ENCODE measurements at regions not wholly inside any gene's neighbourhood (a gene's known extent, or its start where the extent isn't known, plus 50 kb on each side); places are given as distances from the start of the nearest gene placed in this dataset.

DNA sequence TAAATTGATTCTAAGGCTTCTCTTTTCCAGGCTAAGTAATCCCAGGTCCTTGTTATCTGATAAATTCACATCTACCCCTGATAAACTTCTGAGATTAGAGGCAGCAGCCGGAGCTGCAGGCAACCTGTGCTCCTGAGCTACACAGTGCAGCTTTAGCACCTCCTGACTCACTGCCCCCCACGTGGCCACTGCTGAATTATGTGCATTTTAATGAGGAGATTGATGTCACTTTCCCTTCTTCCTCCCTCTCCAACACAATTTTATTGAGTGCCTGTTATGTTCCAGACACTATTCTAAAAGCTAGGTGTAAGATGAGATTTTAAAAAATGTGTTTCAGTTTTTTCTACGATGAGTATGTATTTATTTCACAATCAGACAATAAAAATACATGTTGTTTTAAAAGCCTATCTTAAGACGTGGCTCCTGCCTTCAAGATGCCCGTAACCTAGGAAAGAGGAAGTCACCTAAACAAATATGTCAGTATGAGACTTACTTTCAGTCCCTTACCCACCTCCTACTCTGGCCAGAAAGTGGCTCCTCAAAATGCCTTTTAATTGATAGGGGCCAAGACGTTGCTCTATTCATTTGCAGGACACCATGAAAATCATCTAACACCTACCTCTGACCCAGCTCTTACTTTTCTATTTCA, 161.5 kb upstream of the PFN2 start:
- H3K79me1 ChIP-seq (ENCODE audit: insufficient read depth, low read depth, low read length, poor library complexity, severe bottlenecking) = no peaks in the 10 kb centered on the region
- H3K27ac ChIP-seq (ENCODE audit: insufficient read length, low read depth, low read length) = no peak overlapping the region
- no peak overlapping the region for H2AK5ac ChIP-seq (ENCODE audit: insufficient read length, low read length)
- H3K27me3 ChIP-seq (ENCODE audit: insufficient read depth, low read length) = no peaks in the 10 kb centered on the region
- H3K4me1 ChIP-seq (ENCODE audit: insufficient read depth, low read length) = peaks cover 22% of the 10 kb centered on the region; the same call in 1 of the 2 replicates
- H3K9ac ChIP-seq (ENCODE audit: extremely low read depth, insufficient read length, low read length) = no peak overlapping the region
- H4K8ac ChIP-seq (replicated peaks; ENCODE audit: insufficient read length, low read depth, low read length) = no peak overlapping the region
- no peak overlapping the region for H2BK12ac ChIP-seq (ENCODE audit: insufficient read length, low read depth, low read length)
- H4K20me1 ChIP-seq (ENCODE audit: control insufficient read depth, insufficient read depth, insufficient read length) = no peaks in the 10 kb centered on the region
- no peaks in the 10 kb centered on the region for H3K79me2 ChIP-seq (ENCODE audit: insufficient read depth, low read length)
- no peaks in the 10 kb centered on the region for H3K9me3 ChIP-seq (ENCODE audit: control insufficient read depth, low read depth, low read length)
- H3K4me2 ChIP-seq (ENCODE audit: insufficient read depth, insufficient read length, low read length) = no peak overlapping the region
- no peak overlapping the region for H2BK120ac ChIP-seq (ENCODE audit: low read depth, low read length, poor library complexity, severe bottlenecking)
- no peak overlapping the region for H2BK20ac ChIP-seq (ENCODE audit: low read depth, low read length, poor library complexity, severe bottlenecking)
- no peak overlapping the region for H4K5ac ChIP-seq (ENCODE audit: insufficient read length, low read depth, low read length)
- no CpG with 5 or more reads among the region's 6 CpGs for WGBS (ENCODE audit: extremely low coverage, insufficient read length, low lambda C conversion rate)
- H4K91ac ChIP-seq (ENCODE audit: insufficient read length, low read depth, low read length) = no peak overlapping the region
- peaks cover 0 to 7% (median 0%) of the 10 kb centered on the region in 3 experiments; a peak in 3 of 7 replicates for H3K36me3 Mint-ChIP-seq (ENCODE audit: insufficient read depth in 1 of 3, low read depth in 3 of 3)
- no peak overlapping the region for H2BK5ac ChIP-seq (ENCODE audit: insufficient read length, low read length)
- H3K9me3 Mint-ChIP-seq = no peaks in the 10 kb centered on the region
- no peak for DNase-seq
- TF ChIP-seq, protein P1, sequence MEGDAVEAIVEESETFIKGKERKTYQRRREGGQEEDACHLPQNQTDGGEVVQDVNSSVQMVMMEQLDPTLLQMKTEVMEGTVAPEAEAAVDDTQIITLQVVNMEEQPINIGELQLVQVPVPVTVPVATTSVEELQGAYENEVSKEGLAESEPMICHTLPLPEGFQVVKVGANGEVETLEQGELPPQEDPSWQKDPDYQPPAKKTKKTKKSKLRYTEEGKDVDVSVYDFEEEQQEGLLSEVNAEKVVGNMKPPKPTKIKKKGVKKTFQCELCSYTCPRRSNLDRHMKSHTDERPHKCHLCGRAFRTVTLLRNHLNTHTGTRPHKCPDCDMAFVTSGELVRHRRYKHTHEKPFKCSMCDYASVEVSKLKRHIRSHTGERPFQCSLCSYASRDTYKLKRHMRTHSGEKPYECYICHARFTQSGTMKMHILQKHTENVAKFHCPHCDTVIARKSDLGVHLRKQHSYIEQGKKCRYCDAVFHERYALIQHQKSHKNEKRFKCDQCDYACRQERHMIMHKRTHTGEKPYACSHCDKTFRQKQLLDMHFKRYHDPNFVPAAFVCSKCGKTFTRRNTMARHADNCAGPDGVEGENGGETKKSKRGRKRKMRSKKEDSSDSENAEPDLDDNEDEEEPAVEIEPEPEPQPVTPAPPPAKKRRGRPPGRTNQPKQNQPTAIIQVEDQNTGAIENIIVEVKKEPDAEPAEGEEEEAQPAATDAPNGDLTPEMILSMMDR (conservative IDR thresholded peaks at IDR 0.05) = no peak
- peaks cover 39% of the 10 kb centered on the region in 2 experiments for H3K4me1 Mint-ChIP-seq
- H3K56ac ChIP-seq (ENCODE audit: insufficient read length, low read depth, low read length) = no peak overlapping the region
- no peak overlapping the region for H3K27ac Mint-ChIP-seq
- no peaks in the 10 kb centered on the region; the same call in 1 of the 2 replicates for H3K27me3 Mint-ChIP-seq (ENCODE audit: low read depth)
- no peak overlapping the region for H2AFZ ChIP-seq (ENCODE audit: low read length)
- H3K14ac ChIP-seq (ENCODE audit: insufficient read depth, low read length) = no peak overlapping the region
- H3K18ac ChIP-seq (ENCODE audit: insufficient read length, low read depth, low read length) = no peak overlapping the region
- peaks cover 4% of the 10 kb centered on the region for H3K23me2 ChIP-seq (ENCODE audit: insufficient read length, low read depth, low read length, poor library complexity, severe bottlenecking)
- H3K23ac ChIP-seq (ENCODE audit: insufficient read length, low read depth, low read length) = no peak overlapping the region
- no peak overlapping the region for H3T11ph ChIP-seq (ENCODE audit: low read length)
- no peak overlapping the region for H3K4ac ChIP-seq (ENCODE audit: low read depth, low read length)
- no peak overlapping the region for H3K4me3 Mint-ChIP-seq
- H2BK15ac ChIP-seq (ENCODE audit: low read depth, low read length) = no peak overlapping the region
